SIG-M5 treated with dmso at 0.1 percent for 504 hours (cell line): ENCODE measurements at regions not wholly inside any gene's neighbourhood (a gene's known extent, or its start where the extent isn't known, plus 50 kb on each side); places are given as distances from the start of the nearest gene placed in this dataset.
"Not testable (repeated sequence)": the region's sequence is repeated elsewhere in the genome, so short reads cannot be mapped to it uniquely, and the experiment has no call there.

Experiments used
- DNase-seq: peaks from one replicate; lab custom pipeline; 2025; ENCODE audit not compliant: unreplicated experiment; lab: John Stamatoyannopoulos, UW

GRCh38 chr18:42533009-42533575 is 578.1 kb downstream of the PIK3C3 start:
- DNase-seq, result no peak

DNA sequence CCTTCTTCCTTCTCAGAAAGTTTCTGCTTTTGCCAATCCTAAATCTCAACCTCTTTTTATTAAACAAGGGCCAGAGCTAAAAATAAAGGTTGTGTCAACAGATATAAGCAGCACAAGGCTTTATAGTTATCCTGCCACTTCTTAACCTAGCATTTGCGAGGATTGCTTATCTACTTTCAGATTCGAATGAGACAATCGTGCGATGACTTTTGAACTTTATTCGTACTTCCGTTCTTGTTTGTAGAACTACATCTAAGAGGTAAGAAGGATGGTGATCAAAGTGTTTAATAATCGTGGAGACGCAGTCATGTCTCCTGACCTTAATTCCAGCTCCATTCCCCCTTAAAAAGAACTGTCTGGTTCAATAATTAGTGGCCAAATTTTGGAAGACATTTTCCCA is 578.6 kb downstream of the PIK3C3 start:
- DNase-seq, result no peak

- no peak for DNase-seq
Observed at GRCh38 chr18:42534313-42534712, 579.3 kb downstream of the PIK3C3 start.

- no peak for DNase-seq
Observed at GRCh38 chr18:42536442-42536841, 579.0 kb downstream of the RIT2 start.

DNA sequence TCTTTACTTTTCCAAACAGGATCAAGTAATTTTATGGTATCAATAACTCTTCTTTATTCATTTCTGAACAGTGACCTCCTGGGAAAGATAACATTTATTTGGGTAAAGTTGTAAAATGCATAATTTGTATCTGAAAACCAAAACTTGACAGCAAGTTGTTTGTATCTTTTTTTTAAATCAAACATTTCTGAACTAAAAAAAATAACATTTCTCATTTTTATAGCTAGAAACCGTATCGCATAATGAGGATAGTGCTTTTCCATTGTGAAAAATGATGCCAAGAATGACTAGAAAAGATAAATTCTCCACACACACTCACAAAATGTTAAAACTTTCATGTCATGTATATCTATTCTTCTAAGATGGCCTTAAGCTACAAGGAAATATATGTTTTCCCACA is 578.2 kb downstream of the RIT2 start:
- DNase-seq, result no peak

- DNase-seq, result no peak
Observed at GRCh38 chr18:42544901-42545300, 570.6 kb downstream of the RIT2 start.

DNA sequence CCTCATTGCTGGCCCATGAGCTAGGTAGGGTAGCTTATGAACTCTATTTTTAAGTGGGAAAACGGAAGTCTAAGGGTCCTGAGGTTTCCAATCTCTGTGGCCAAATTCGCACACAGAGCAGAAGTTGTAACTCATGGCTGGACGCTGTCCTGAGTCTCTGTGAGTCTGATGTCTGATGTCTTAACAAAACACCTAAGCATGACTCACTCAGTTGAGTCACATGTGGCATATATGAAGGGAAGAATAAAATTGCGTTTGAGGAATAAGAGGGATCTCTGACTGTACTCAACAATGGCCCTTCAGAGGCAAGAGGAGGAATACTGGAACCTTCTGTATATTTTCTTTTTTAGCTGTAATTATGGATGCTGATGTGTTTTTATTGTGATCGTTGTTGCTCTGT is 569.7 kb downstream of the RIT2 start:
- no peak for DNase-seq

GRCh38 chr18:42548493-42548892 is 567.0 kb downstream of the RIT2 start:
- DNase-seq, result no peak

- no peak for DNase-seq
Observed at GRCh38 chr18:42549596-42549995, 565.9 kb downstream of the RIT2 start.

GRCh38 chr18:42552559-42552958 is 562.9 kb downstream of the RIT2 start:
- not testable (repeated sequence) for DNase-seq

DNA sequence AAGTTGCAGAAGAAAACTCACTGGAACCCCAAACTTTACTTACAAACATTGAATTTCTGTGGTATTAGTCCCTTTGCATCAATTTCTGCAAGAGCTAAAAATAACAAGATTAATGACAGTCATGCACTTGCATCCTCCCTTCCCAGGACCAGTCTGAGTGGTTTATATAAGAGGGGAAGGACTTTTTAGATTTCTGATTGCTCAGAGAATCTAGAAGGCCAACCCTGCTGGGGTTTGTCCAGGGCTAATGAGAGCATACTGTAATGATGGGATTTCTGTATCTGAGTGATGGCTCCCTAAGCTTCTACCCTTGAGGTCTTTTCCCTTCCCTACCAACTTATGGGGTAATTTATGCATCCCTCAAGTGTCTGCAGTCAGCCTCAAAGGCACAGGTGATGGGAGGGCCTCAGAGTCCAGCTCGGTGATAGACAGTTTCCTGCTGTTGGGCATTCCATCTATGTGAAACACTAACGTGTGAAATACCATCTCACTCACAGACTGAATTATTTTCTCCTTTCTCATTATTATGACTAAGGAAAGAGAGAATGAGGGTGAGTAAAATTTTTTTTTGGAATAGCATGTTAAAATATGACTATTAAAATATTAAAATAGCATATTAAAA is 556.3 kb downstream of the RIT2 start:
- no peak for DNase-seq

DNA sequence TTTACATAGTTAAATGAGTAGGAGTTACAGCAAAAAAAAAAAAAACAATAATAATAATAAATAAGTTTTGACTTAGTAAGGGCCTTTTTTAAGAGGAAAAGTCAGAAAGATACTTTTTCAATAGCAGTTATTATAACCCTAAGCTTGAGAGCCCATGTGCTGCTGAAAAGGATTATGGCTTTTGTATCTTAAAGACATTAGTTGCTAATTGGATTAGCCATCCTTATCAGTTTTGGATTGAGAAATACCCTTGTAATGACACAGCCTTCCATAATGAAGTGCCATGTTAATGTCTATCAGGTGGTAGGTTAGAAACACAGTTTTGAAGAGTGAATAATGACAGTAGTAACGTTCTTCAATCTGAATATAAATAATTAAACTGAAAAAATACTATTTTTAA is 554.0 kb downstream of the RIT2 start:
- DNase-seq, result no peak

GRCh38 chr18:42563995-42564394 is 551.5 kb downstream of the RIT2 start:
- no peak for DNase-seq

GRCh38 chr18:42564761-42565160 is 550.7 kb downstream of the RIT2 start:
- no peak for DNase-seq

GRCh38 chr18:42568773-42569172 is 546.7 kb downstream of the RIT2 start:
- DNase-seq, result no peak

GRCh38 chr18:42574871-42575270 is 540.6 kb downstream of the RIT2 start:
- no peak for DNase-seq

DNA sequence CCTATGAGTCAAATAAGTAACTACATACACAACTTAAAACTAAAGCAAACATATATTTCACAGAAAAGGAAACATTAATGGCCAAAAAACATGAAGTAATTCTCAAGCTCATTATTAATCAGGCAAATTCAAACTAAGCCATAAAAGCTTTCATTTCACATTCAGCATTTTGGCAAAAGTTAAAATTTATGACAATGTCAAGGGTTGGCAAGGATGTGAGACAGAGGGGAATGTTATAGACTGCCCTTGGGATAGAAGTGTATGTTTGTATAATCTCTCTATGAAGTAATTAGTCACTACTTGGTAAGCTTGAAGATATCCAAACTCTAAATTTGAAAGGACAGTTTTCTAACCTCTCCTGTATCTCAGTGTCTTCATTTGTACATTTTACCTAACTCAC is 539.4 kb downstream of the RIT2 start:
- no peak for DNase-seq

- no peak for DNase-seq
Observed at GRCh38 chr18:42578792-42579191, 536.7 kb downstream of the RIT2 start.

- DNase-seq, result no peak
Observed at GRCh38 chr18:42582266-42582665, 533.2 kb downstream of the RIT2 start.

DNA sequence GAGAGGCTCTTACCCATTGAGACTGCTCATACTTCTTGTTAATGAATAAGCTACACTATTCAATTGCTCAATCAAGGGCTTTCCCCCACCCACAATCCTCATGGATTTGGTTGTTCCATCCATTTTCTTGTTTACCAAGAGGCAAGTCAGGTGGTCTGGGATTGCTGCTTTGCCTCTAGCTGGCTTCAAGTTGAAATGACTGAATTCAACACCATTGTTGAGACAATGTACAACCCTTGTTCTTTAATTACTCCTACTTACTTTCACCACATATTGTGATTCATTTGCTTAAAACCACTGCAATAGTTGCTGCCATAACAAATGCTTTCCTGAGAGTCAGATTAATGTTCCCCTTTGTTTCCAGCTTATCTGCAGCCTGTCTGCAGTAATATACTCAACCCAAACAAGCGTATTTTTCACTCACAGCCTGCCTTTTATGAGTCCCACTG is 532.2 kb downstream of the RIT2 start:
- peak; percentile 50 for DNase-seq

GRCh38 chr18:42586601-42587000 is 528.9 kb downstream of the RIT2 start:
- DNase-seq, result no peak

- no peak for DNase-seq
Observed at GRCh38 chr18:42588786-42589185, 526.7 kb downstream of the RIT2 start.

- no peak for DNase-seq
Observed at GRCh38 chr18:42604820-42605219, 510.7 kb downstream of the RIT2 start.
